NCI-H82 treated with DMSO at 0.1 percent for 48 hours (cell line): ENCODE measurements at regions not wholly inside any gene's neighbourhood (a gene's known extent, or its start where the extent isn't known, plus 50 kb on each side); places are given as distances from the start of the nearest gene placed in this dataset.

ENCODE experiments used
- DNase-seq: peaks from one replicate; lab custom pipeline; 2025; ENCODE audit not compliant: unreplicated experiment; lab: John Stamatoyannopoulos, UW

GRCh38 chr2:220663065-220663464 lies 909.0 kb downstream of the EPHA4 start:
- DNase-seq: no peak

DNA sequence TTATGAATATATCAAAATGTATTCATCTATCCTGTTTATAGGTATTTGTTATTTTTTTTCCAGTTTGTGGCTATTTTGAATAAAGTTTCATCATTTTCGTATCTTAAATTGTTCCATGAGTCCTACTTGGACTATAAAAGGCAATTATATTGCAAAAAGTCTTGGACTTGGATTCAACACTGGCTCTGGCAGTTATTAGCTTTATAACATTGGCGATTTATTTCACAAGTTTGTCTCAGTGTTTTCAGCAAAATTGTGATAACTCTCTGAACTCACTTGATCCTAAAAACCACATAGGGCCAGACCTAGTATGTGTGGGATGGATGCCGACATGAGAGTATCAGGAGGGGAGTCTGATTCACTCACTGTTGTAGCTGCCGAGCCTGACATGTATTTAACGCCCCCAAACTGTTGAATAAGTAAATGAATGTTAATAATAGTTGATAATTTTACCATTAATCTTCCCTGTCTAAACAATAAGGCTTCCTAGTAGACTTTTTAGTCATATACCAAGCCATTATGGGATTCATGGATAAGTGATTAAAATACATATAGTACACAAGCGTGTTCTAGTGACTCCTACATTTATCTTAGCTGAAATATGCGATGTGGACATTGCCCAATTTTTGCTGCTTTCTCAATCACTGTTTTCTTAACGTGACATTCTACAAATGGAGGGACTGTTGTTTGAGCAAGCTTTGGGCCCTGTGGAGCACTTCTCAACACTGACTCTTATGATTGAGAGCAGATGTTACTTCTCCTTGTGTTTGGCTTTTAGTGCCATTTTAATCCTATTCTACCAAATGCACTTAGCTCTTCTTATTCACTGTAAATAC lies 907.6 kb downstream of the EPHA4 start:
- peak; percentile 77 for DNase-seq

DNA sequence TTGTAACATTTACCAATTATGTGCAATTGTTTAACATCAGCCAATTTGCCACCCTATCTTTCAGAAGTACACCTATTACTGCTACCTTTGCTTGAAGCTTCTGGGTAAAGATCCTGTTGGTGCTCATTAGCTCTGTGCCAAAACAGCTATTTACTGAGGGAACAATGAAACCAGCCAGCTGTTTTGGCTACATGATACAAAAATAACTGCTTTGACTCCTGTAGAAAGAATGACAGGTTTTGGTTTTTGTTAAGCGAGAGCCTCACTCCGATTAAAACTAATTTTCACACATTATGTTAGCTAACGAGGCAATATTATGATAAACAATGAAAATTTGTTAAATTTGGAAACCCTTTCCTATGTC lies 907.0 kb downstream of the EPHA4 start:
- no peak for DNase-seq

DNA sequence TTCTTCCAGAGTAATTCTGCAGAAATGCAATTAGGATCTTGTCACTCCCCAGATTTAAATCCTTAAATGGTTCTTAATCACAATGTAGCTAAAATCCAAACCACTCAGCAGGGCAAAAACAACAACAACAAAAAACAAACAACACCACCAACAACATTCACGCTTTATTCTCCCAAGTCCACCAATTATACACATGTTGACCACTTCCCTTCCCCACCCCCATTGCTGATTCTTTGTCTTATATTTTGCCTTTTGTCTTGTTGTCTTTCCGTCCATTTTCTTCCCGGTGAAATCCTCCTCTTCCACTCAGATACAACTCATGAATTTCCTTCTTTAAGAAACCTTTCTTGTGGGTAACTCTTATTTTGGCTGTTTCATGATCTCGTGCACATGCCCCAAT lies 902.8 kb downstream of the EPHA4 start:
- DNase-seq: no peak

DNA sequence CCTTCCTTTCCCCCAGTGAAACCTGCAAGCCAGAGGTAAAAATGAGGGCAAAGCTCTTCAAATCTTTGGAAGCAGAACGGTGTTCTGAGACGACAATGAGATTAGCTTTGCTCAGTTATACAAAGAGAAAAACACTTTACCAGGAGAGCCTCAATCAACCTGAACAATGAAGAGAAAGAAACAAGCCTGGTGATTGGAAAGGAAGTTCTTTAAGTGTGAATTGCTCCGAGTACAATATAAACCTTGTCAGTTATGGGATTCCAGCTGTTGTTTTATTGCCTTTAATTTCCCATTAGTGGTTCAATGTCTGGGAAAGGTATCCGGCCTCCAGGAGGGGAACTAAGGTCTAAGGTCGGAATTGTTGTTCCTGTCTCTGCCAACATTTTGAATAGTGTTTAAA lies 901.6 kb downstream of the EPHA4 start:
- DNase-seq: no peak

DNA sequence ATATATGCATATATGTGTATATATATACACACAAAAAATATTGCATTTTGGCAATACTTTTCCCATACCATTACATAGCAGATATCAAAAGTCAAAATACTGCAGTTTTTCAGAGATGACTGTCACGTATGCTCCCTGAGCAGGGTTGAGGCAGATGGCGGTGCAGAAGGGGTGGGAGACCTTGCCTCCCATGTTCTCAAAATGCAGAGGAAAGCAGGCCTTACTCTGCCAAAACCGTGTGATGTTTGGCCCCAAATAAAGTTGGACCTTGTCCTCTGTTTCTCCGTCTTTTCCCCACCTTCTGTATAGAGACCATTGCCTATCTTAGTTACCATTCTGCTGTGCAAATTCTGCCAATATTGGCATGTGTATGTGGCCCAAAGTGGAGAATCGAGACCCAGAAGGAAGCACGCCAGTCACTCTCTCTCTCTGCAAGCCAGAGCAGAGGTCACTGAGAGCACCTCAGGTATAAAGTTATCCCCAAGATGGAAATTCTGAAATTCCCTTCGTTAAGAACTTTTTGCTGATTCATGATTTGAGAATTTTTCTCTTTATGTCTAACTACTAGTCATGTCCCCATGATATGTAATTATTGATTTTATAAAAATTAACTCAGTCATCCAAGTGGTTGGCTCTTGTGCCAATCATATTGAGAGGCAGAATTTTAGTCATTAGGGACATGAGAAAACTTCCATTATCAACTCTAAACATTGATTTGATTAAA lies 898.8 kb downstream of the EPHA4 start:
- DNase-seq: no peak

GRCh38 chr2:220674033-220674432 lies 898.1 kb downstream of the EPHA4 start:
- DNase-seq: no peak

DNA sequence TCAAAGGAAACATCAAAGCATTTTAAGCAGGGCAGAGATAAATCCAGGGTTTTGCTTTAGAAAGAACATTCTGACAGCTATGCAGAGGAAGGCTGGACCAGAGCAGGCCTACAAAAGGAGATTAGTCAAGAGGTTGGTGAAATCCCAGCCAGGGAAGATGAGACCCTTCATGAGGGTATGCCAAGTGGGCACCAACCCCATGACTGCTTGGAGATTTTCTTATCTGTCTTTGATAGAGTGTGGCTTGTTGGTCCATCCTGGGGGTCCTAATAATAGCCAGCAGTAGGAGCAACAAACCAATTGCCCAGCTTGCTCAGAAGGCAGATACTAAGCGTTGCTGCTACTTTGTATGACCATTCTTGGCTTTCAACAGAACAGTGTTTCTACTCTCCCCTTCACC lies 895.4 kb downstream of the EPHA4 start:
- DNase-seq: no peak

- DNase-seq: no peak
These were observed 893.2 kb downstream of the EPHA4 start for GRCh38 chr2:220678943-220679342.

DNA sequence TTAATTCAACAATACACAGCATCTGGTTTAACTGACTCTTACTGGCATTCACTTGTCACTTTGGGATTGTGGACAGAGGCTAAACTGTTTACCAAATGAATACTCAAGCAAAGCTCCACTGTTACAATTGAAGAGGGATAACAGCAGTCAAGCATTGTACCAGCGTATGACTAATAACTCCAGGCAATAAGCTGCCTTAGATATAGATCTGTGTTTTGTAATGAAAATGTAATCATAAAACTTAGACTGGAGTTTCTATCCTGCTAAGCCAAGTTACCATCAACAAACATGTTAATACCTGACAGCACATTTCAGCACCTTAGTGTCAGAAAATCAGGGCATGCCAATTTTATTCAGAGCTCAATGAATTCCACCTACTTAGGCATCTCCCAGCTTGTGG lies 889.5 kb downstream of the EPHA4 start:
- DNase-seq: no peak

DNA sequence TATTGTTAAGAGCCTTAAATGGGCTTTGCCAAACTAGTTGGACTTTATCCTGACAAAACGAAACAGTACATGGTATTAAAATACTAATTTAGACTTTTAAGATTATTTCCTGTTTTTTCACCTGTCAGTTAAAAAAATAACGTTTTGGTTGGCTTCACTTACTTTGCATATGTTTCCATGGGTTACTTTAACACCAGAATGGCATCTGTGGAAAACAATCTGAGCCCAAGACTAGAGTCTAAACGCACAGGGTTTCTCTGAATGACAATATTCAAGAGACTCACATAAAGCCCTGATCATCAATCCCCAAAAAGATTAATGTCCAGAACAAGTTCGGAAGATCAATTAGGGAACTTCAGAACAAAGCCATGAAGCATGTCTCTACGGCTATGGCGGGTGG lies 888.0 kb downstream of the EPHA4 start:
- no peak for DNase-seq

- peak; percentile 19 for DNase-seq
These were observed 884.8 kb downstream of the EPHA4 start for GRCh38 chr2:220687231-220687843.

GRCh38 chr2:220695397-220696279 lies 876.5 kb downstream of the EPHA4 start:
- DNase-seq: no peak

DNA sequence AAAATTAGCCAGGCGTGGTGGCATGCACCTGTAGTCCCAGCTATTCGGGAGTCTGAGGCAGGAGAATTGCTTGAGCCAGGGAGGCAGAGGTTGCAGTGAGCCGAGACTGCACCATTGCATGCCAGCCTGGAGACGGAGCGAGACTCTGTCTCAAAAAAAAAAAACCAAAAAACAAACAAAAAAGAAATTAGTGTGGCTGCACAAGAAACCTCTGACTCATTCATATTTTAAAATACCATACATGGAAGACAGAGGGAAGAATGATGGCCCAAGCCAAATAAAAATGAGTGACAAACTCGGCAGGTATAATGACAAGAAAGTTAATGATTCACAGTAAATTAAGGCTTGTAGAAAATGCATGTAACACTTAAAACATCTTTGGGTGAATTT lies 875.8 kb downstream of the EPHA4 start:
- no peak for DNase-seq

DNA sequence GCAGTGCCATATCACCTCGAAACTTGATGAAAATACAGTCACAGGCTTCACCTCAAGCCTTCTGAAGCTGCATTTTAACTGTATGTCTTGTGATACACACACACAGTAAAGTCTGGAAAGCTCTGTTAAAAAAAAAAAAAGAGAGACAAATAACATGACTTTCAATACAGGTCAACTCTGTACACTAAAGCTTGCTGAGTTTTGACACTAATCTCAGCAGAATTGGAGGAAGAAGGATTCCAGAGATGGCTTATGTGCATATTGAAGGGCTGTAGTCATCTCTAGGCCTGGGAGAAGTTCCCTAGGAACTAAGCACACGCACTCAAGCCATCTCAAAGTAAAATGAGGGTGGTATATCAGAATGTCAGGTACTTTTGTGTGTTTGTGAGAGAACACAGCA lies 875.1 kb downstream of the EPHA4 start:
- DNase-seq: no peak

- no peak for DNase-seq
These were observed 871.0 kb downstream of the EPHA4 start for GRCh38 chr2:220701115-220701514.

DNA sequence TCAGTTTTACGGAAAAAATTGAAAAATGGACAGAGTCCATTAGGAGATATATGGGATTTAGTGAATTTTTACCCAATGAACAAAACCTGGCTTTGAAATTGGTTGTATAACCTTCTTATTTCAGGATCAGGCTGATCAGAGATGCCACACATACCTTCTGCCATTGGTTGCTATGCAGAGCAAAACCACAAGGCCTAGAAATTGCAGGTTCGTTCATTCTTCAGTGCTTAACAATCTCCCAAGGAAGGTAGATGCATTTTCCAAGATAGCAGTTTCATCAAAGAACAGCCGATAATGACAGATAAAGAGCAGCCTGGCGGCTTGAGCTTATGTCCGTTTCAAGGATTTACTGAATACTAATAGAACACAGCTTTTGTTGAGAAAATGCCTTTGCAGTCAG lies 868.8 kb downstream of the EPHA4 start:
- no peak for DNase-seq

GRCh38 chr2:220704081-220704480 lies 868.0 kb downstream of the EPHA4 start:
- no peak for DNase-seq

DNA sequence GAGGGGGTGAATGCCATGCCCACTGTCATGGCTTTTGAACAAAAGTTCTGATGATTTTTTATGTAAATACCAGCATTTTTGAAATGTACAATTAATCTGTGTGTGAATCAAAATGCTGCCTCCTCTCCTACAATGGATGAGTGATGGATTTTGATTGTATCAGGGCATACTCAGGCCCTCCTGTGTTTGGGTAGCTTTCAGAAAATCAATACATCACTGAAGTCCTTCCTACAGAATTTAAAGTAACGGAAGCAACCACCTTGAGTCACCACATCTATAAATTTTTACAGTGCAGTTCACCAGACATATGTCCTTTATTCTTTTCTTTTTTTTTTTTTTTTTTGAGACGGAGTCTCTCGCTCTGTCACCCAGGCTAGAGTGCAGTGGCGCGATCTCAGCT lies 867.3 kb downstream of the EPHA4 start:
- no peak for DNase-seq

- no peak for DNase-seq
These were observed 866.4 kb downstream of the EPHA4 start for GRCh38 chr2:220705678-220706077.

DNA sequence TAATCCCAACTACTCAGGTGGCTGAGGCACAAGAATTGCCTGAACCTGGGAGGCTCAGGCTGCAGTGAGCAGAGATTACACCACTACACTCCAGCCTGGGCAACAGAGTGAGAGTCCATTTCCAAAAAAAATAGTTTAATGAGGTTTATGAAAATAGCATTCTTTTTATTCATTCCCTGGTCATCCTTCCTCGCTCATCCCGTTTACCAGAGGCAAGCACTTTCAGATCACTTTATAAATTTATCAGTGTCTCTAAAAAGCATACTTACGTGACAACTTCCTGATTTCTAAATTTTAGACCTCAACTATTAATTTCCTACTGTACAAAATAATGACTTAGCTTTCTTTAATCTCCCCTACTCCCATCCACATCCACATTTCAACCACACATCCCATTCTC lies 864.8 kb downstream of the EPHA4 start:
- no peak for DNase-seq
